AG08396 (cell line): ENCODE measurements at regions not wholly inside any gene's neighbourhood (a gene's known extent, or its start where the extent isn't known, plus 50 kb on each side); places are given as distances from the start of the nearest gene placed in this dataset.
"Not testable (repeated sequence)": the region's sequence is repeated elsewhere in the genome, so short reads cannot be mapped to it uniquely, and the experiment has no call there.

Experiments used
- DNase-seq: peaks from one replicate; pipeline ENCODE4 v3.0.0; 2012; ENCODE audit warnings: low spot score, mixed read lengths

DNA sequence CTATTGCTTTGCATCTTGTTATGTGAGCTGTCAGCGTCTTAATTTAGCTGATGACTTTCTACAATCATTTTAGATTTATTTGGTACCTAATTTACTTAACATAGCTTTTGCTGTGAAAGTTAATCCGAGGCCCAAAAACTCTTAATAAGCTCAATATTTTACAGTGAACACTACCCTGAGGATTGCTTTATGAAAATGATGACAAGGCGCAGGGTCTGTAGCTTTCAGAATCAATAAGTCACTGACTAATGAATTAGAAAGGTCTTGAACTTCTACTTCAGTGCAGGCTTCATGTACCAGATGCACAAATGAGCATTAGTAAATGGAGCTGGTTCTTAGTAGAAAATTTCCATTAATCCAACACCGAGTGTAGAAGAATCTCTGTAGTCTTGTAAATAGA lies 81.4 kb upstream of the ZNF366 start:
- no peak for DNase-seq

DNA sequence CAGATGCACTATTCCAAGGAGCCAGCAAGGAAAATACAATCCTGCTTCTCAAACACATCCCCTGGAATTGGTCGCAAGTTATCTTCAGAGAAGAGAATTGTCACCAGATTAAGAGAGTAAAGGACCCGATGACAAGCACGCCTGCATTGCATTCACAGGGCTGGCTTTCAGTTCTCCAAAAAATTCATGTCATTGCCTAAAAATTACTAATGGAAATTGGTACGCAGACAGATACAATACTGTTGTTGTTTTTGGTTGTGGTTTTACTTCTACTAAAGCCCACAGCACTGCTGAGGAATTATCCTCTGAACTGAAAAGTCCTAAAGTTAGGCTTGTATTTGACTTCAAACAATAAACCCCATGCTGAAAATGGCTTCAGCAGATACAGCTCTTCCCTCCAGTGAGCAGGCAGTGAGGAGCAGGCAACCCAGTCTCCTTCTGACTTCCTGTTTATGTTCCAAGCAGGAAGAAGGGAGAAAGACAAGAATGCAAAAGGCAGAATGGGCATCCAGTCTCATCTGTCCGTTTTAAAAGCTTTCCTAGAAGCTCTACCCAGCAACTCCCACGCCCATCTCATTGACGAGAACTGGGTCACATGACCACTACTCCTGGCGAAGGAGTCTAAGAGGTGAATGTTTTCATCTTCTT lies 80.6 kb upstream of the ZNF366 start:
- no peak for DNase-seq

GRCh38 chr5:72586788-72587530 lies 79.7 kb upstream of the ZNF366 start:
- no peak for DNase-seq

- no peak for DNase-seq
These were observed 77.3 kb upstream of the ZNF366 start for GRCh38 chr5:72584466-72584865.

GRCh38 chr5:72579290-72579689 lies 72.1 kb upstream of the ZNF366 start:
- not testable (repeated sequence) for DNase-seq

DNA sequence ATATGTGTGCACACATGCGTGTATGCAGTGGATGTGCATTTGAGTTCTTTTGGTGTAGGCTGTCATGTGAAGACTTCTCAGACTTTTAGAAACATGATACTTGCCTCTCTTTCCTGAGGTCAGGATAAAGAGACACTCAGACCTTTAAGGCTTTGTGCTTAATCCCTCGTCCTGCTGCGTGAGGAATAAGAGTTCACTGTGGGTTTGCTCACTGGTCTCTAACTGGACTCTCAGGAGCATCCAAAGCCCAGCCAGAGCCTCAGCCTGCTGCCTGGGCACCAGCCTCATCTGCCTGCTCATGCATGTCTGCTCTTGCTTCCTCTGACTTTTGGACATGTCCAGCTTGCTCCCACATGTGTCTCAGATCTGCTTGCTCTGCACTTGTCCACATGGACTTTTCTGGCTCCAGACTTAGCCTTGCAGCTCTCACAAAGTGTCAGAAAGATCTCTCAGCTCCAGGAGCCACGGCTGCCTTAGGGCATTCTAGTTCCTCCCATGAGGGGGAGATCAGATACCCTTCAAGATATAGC lies 65.1 kb upstream of the ZNF366 start:
- DNase-seq: no peak

DNA sequence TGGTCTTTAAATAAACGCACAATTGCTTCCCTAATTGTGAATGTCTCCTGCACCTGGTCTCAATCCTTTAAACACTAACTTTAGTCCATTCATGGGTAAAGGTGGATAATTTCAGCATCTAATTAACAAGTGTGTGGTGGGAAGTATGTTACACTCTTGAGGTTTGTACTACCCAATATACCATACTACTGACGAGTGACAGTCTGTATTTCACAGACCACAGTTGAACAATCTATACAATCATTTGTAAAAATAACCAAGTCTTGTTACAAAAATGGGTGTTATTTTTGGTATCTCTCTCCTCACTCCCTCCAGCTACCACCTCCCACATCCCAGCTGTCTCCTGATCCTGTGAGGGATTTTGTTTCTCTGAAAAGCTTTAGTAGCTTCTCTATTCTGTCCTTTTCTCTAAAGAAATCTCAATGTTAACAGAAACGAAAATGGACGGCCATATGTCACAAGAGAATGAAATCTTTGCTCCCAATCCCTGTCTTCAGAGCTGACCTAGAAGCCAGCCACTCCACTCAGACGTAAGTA lies 62.3 kb upstream of the ZNF366 start:
- DNase-seq: no peak

GRCh38 chr5:72566746-72567145 lies 59.5 kb upstream of the ZNF366 start:
- no peak for DNase-seq

DNA sequence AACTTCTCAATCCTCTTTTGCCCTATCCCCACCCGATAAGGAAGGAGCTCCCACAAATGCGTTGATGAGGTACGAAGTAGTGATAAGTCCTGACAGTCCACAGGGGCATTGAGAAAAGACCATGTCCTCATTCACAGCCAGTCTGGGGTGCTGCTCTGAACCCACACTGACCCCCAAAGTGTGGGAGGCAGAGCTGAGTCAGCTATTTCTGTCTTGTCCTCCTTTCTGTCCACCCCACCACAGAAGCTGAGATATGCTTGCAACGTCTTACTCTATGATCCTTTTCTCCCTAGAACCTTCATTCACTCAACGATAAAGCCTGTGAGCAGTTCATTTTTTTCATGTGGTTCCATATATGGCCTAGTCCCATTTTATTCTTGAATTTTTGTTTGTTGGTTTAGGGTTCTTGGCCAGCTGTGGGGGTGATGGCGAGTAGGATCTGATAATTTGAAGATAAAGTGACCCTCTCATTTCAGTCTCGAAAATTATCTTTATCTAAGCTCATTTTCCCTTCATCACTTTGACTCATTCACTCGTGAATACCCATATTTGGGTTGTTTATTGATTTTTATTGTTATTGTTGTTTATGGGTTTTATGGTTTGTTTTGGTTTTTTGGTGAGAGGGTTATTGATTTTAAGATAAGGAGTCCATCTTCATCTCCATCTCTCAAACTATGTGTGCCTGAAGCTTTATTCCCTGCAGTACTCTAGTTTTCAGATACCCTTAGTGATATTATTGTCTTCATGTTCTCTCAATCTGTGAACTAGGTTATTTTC lies 58.5 kb upstream of the ZNF366 start:
- no peak for DNase-seq

- no peak for DNase-seq
These were observed 55.5 kb upstream of the ZNF366 start for GRCh38 chr5:72562717-72563116.

- DNase-seq: no peak
These were observed 54.1 kb upstream of the ZNF366 start for GRCh38 chr5:72561148-72561972.

- no peak for DNase-seq
These were observed 52.9 kb upstream of the ZNF366 start for GRCh38 chr5:72559866-72560766.

DNA sequence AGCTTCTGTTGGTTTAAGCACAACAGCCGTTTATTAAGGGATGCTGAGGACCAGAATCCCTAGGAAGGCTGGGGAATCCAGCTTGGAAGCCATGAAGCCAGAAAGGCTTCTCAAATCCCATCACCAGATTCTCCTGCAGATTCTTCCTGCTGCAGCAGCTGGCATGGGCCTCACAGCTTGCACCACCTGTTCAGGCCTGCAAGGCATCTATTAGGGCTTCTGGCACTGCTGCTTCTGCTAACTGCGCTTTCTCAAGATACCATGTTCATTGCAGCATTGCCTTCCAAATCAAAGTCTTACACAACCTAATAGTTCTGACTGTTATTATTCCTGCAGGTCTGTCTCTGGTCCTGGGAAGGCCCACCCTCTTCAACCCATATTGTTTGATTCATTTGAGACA lies 51.2 kb upstream of the ZNF366 start:
- no peak for DNase-seq

GRCh38 chr5:72558046-72558336 lies 50.8 kb upstream of the ZNF366 start:
- no peak for DNase-seq

- DNase-seq: no peak
These were observed 50.2 kb upstream of the ZNF366 start for GRCh38 chr5:72557167-72558045.
